Fibroblast of the aortic adventitia (primary cell): ENCODE measurements at regions not wholly inside any gene's neighbourhood (a gene's known extent, or its start where the extent isn't known, plus 50 kb on each side); places are given as distances from the start of the nearest gene placed in this dataset.

Source experiments
- DNase-seq: peaks from one replicate; pipeline ENCODE4 v3.0.0-alpha.2; 2010; ENCODE audit warnings: low read depth
- H3K4me3 ChIP-seq: 2 replicates; pipeline ENCODE4 v1.5.1; 2011; ENCODE audit warnings: low read depth, mild to moderate bottlenecking, control low read depth, low read length, moderate library complexity
- TF ChIP-seq, protein P1 (sequence below): IDR thresholded peaks from 2 replicates; pipeline ENCODE4 v1.5.1; 2011; ENCODE audit warnings: mild to moderate bottlenecking, low read length, control low read depth, inconsistent platforms; ENCODE audit not compliant: insufficient read depth

DNA sequence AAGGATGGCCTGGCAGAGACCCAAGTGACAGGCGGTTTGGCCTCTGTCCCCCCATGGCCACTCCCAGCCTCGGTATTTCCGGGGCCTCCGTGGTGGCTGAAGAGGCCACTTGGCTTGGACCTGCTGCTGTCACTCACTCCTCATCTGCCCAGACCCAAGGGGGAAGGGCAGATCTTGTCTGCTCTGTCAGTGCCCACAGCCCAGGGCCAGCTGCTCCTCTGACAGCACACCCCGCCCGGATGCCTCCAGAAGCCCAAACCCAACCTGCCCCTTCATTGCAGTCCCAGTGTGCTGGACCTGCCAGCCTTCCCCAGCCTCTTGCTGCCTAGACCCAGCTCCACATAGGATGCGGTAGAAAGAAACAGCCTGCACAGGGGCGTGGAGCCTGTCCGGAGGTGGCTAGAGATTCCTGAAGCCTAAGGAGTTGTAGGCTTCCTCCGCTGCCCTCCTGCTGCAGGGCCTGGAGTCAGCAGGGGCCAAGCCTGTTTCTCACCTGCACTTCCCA is 52.0 kb downstream of the MAGEF1 start:
- no peak for DNase-seq
- TF ChIP-seq, protein P1, sequence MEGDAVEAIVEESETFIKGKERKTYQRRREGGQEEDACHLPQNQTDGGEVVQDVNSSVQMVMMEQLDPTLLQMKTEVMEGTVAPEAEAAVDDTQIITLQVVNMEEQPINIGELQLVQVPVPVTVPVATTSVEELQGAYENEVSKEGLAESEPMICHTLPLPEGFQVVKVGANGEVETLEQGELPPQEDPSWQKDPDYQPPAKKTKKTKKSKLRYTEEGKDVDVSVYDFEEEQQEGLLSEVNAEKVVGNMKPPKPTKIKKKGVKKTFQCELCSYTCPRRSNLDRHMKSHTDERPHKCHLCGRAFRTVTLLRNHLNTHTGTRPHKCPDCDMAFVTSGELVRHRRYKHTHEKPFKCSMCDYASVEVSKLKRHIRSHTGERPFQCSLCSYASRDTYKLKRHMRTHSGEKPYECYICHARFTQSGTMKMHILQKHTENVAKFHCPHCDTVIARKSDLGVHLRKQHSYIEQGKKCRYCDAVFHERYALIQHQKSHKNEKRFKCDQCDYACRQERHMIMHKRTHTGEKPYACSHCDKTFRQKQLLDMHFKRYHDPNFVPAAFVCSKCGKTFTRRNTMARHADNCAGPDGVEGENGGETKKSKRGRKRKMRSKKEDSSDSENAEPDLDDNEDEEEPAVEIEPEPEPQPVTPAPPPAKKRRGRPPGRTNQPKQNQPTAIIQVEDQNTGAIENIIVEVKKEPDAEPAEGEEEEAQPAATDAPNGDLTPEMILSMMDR = no peak
- H3K4me3 ChIP-seq = no peak overlapping the region

DNA sequence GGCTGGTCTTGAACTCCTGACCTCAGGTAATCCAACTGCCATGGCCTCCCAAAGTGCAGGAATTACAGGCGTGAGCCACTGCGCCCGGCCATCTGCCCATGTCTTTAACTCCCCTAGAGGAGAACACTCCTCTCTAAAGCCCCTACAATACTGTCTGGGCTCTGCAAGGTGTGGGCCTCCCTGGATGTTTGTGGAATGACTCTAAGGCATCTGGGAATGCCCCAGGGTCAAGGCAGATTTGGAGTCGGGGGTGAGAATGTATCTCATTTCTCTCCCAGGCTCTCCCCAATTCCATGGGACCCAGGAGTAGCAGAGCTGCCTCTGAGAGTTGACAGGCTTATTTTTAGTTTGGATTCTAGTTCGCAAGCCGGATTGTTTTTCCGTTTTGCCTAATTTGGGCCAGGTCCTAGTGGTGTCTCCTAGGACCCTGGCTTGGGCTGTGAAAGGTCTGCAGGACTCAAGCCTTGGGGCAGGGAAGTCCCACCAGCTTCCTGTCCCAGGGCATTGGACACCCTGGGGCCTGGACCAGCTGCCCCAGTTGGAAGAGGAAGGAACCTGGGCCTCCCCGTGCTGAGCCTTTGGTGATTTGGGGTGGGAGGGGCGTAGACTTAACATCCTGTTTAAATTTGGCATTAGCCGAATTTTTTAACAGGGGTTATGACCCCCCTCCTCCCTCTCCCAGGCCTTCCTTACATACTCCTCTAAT is 53.5 kb downstream of the MAGEF1 start:
- no peak overlapping the region for H3K4me3 ChIP-seq
- DNase-seq = no peak
- TF ChIP-seq, protein P1 = no peak

DNA sequence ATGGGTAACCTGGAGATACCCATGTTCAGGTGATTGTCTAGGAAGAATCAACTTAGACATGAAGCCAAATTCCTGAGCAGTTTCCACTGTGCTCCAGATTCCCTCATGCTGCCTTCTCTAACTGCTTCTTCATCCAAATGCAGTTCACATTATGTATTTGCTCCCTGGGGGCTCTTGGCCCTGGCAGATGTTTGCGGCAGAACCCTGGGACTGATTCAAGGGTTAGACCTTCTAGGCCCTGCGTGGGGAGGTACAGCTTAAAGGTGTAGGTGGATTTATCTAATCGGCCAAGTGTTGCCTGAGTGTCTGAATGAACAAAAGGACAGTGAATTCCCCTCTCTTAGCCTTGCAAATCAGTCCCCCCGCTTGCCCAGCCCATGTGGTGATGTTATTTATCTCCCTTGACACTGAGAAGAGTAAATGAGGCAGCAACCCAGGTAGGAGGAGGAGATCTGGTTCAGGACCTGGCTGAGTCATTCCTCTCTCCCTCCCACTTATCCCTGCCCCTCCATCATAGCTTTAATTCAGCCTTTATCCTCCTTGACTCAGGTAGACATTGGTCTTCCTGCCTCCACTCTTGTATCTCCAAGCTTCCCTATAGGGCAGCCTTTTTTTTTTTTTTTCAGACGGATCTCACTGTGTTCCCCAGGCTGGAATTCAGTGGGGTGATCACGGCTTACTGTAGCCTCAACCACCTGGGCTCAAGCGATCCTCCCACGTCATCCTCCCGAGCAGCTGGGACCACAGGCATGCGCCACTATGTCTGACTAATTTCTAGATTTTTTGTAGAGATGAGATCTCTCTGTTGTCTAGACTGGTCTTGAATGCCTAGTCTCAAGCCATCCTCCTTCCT is 54.8 kb downstream of the MAGEF1 start:
- H3K4me3 ChIP-seq = no peak overlapping the region
- DNase-seq = no peak
- TF ChIP-seq, protein P1 = no peak

DNA sequence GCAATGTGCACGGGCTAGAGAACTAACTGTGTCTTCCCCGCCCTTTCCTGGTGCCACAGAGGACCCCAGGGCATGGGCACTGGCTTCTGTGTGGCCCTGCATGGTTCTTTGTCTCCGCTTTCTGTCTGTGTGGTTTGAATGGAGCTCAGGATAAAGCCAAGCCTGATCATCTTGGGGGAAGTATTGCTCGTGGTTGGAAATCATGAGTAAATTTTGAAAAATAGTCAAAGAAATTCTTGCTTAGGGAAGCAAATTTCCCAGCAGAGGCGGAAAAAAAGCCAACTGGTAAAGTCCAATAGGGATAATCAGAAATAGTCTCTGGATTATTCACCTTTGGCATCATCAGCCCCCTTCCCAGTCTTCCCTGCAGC is 55.4 kb downstream of the MAGEF1 start:
- H3K4me3 ChIP-seq = no peak overlapping the region
- DNase-seq = no peak
- TF ChIP-seq, protein P1 = no peak

DNA sequence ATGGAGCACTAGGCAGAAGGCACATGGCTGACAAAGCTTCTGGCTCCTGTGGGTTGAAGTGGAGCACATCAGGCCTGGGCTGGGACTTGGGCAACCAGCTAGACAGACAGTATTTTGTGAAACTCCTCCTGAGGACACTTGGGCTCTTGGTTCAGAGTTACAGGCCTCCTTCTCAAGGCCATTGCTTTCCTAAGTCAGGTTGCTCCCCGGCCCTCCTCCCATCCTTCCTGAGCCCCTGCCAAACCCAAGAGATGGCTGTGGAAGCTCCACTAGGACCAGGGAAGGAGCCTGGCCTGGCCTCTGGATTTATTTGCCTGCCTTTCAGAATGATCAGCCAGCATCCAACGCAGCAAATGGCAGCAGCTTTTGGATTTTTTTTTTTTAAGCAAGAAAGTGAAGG is 56.3 kb downstream of the MAGEF1 start:
- no peak for DNase-seq
- TF ChIP-seq, protein P1 = no peak
- H3K4me3 ChIP-seq = no peak overlapping the region

DNA sequence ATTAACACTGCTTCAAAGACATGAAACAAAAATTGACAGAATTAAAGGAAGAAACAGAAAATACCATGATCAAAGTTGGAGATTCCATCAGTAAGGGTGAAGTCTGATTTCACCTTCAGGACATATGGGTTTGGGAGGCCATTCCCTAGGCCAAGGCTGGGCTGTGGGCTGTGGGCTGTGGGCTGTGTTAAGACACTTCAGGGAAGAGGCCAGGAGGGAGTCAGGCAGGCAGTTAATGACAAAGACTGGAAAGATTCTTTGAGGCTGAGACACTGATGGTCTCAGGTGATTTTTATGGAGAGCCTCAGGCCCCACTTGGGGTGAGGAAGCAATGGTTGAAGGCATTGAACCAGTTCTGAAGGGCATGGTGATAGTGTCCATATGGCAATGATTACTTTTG is 57.5 kb downstream of the MAGEF1 start:
- TF ChIP-seq, protein P1 = no peak
- DNase-seq = no peak
- no peak overlapping the region for H3K4me3 ChIP-seq
